ENCODE measurements at regions not wholly inside any gene's neighbourhood (a gene's known extent, or its start where the extent isn't known, plus 50 kb on each side); places are given as distances from the start of the nearest gene placed in this dataset.

DNA sequence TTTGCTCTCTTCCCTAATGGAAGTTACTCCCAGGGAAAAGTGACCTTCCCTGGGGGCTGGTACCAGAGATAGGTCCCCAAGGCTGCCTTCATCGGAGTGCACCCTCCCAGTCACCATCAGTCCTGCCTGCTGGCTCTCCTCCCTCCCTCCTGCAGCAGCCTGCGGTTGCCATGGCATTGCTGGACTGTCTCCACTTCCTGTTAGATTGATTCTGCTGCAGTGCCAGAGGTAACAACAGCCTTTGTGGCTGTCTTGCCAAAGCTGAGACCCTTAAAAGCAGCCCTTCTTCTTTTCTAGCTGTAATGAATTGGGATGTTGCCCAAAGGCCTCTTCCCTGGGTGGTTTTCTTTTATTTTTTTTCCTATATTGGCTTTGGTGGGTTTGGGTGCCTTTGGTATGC lies 78.1 kb upstream of the PRLR start:
- Histone ChIP-seq H3K27ac (ENCODE audit: insufficient read depth, low read length) (no peak overlapping the region), H3K9ac (ENCODE audit: insufficient read depth, low read length) (no peak overlapping the region), H3K4me1 (ENCODE audit: control insufficient read depth, extremely low read depth, insufficient read depth, low read length) (no peaks in the 10 kb centered on the region), H3K27me3 (ENCODE audit: control insufficient read depth, insufficient read depth, low read length) (no peaks in the 10 kb centered on the region), H2AFZ (ENCODE audit: low read length) (no peak overlapping the region), H3K4me3 (replicated peaks in 1 of 4; ENCODE audit: control extremely low read depth in 1 of 4, insufficient read depth in 1 of 4, low read depth in 3 of 4, low read length in 4 of 4) (no peak overlapping the region), H3K79me2 (ENCODE audit: control insufficient read depth, insufficient read depth, low read length) (no peaks in the 10 kb centered on the region), H3K4me2 (ENCODE audit: extremely low read depth, insufficient read depth, low read length) (no peak overlapping the region), H4K20me1 (ENCODE audit: control insufficient read depth, extremely low read depth, insufficient read depth, low read length) (no peaks in the 10 kb centered on the region), H3K36me3 (ENCODE audit: control insufficient read depth, insufficient read depth, low read length) (no peaks in the 10 kb centered on the region), H3K9me3 (ENCODE audit: control insufficient read depth, insufficient read depth, low read depth, low read length) (no peaks in the 10 kb centered on the region)
- DNase-seq (ENCODE audit: low read depth in 2 of 2): no peak
- no peak for TF ChIP-seq EZH2 (IDR thresholded peaks at IDR 0.05; ENCODE audit: low read length, missing control alignments)
- TF ChIP-seq CTCF (conservative IDR thresholded peaks at IDR 0.05 in 1 of 2, IDR thresholded peaks at IDR 0.05 in 1 of 2; ENCODE audit: low read depth in 1 of 2, low read length in 2 of 2): no peak

DNA sequence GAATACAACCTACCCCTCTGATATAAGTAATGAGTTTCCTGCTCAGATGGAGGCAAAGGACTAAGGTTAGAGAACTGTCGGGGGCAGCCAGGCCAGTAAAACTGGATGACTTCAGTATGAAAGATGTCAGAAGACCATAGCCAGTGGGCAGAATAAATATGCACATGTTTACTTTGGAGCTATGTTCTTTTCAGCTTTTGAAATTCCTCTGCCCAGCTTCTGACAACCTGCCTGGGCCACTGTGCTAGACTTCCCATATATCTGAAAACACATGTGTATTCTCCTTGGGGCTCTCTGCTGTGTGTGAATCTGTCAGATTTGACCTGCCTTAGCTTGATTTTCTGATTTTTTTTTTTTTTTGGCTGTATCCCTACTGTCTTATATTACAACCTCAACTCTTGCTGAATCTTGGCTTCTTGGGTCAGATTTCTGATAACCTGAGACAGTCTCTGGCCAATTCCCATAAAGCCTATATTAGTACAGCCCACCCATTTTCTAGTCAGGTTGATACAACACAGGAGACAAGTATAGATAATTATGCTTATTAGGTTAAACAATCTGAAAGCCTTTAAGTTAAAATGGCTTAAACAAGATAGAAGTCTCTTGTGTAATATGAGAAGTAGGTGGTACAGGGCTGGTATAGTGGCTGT lies 76.6 kb upstream of the PRLR start:
- Histone ChIP-seq H3K9ac (ENCODE audit: insufficient read depth, low read length) (no peak overlapping the region), H3K4me2 (ENCODE audit: extremely low read depth, insufficient read depth, low read length) (no peak overlapping the region), H3K79me2 (ENCODE audit: control insufficient read depth, insufficient read depth, low read length) (no peaks in the 10 kb centered on the region), H4K20me1 (ENCODE audit: control insufficient read depth, extremely low read depth, insufficient read depth, low read length) (no peaks in the 10 kb centered on the region), H2AFZ (ENCODE audit: low read length) (no peak overlapping the region), H3K9me3 (ENCODE audit: control insufficient read depth, insufficient read depth, low read depth, low read length) (no peaks in the 10 kb centered on the region), H3K4me3 (replicated peaks in 1 of 4; ENCODE audit: control extremely low read depth in 1 of 4, insufficient read depth in 1 of 4, low read depth in 3 of 4, low read length in 4 of 4) (no peak overlapping the region), H3K27me3 (ENCODE audit: control insufficient read depth, insufficient read depth, low read length) (no peaks in the 10 kb centered on the region), H3K27ac (ENCODE audit: insufficient read depth, low read length) (no peak overlapping the region), H3K4me1 (ENCODE audit: control insufficient read depth, extremely low read depth, insufficient read depth, low read length) (no peaks in the 10 kb centered on the region), H3K36me3 (ENCODE audit: control insufficient read depth, insufficient read depth, low read length) (no peaks in the 10 kb centered on the region)
- TF ChIP-seq CTCF (conservative IDR thresholded peaks at IDR 0.05 in 1 of 2, IDR thresholded peaks at IDR 0.05 in 1 of 2; ENCODE audit: low read depth in 1 of 2, low read length in 2 of 2) (no peak), EZH2 (IDR thresholded peaks at IDR 0.05; ENCODE audit: low read length, missing control alignments) (no peak)
- DNase-seq (ENCODE audit: low read depth in 2 of 2): no peak

DNA sequence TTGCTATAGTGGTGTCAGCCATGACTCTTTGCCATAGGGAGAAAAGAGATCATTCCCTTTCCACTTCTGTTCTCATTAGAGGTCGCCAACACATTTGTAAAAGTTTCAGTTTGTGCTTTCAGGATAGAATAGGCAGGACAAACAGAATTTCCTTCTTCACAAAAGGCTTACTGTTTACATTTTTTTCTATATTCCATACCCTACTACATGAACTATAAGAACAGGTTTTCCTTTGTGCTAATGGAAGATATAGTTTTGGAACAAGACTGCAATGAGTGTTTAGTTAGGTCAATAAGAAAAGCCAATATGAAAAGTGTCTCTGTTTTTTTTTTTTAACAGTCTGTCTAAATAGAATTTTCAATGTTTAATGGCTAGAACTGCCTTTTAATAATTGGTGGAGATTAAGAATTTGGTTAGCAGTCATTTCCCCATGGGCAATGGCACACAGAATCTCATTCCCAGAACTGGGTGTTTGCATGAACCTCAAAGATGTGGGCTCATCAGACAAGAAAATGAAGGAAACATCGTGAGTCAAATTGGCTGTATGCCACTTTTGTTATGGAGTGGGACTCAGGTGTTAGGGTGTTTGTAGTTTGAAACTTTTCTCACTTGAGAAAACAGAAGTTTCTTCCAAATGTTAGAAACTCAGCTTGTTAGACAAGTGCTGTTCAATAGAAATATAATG lies 75.2 kb upstream of the PRLR start:
- no peaks in the 10 kb centered on the region for H3K36me3 ChIP-seq (ENCODE audit: control insufficient read depth, insufficient read depth, low read length)
- no peak overlapping the region for H2AFZ ChIP-seq (ENCODE audit: low read length)
- H3K4me1 ChIP-seq (ENCODE audit: control insufficient read depth, extremely low read depth, insufficient read depth, low read length): no peaks in the 10 kb centered on the region
- no peak overlapping the region for H3K27ac ChIP-seq (ENCODE audit: insufficient read depth, low read length)
- TF ChIP-seq CTCF (conservative IDR thresholded peaks at IDR 0.05 in 1 of 2, IDR thresholded peaks at IDR 0.05 in 1 of 2; ENCODE audit: low read depth in 1 of 2, low read length in 2 of 2) (no peak), EZH2 (IDR thresholded peaks at IDR 0.05; ENCODE audit: low read length, missing control alignments) (no peak)
- no peaks in the 10 kb centered on the region for H3K9me3 ChIP-seq (ENCODE audit: control insufficient read depth, insufficient read depth, low read depth, low read length)
- no peaks in the 10 kb centered on the region for H3K79me2 ChIP-seq (ENCODE audit: control insufficient read depth, insufficient read depth, low read length)
- H3K9ac ChIP-seq (ENCODE audit: insufficient read depth, low read length): no peak overlapping the region
- no peak overlapping the region for H3K4me2 ChIP-seq (ENCODE audit: extremely low read depth, insufficient read depth, low read length)
- no peaks in the 10 kb centered on the region for H4K20me1 ChIP-seq (ENCODE audit: control insufficient read depth, extremely low read depth, insufficient read depth, low read length)
- DNase-seq (ENCODE audit: low read depth in 2 of 2): no peak
- no peaks in the 10 kb centered on the region for H3K27me3 ChIP-seq (ENCODE audit: control insufficient read depth, insufficient read depth, low read length)
- H3K4me3 ChIP-seq (replicated peaks in 1 of 4; ENCODE audit: control extremely low read depth in 1 of 4, insufficient read depth in 1 of 4, low read depth in 3 of 4, low read length in 4 of 4): no peak overlapping the region

Measured in fibroblast of lung (primary cell).